Fibroblast of peridontal ligament (primary cell): ENCODE measurements at regions not wholly inside any gene's neighbourhood (a gene's known extent, or its start where the extent isn't known, plus 50 kb on each side); places are given as distances from the start of the nearest gene placed in this dataset.
A peak's percentile ranks its signal among the peaks of the same experiment; 100 is the strongest.
"Not testable (repeated sequence)": the region's sequence is repeated elsewhere in the genome, so short reads cannot be mapped to it uniquely, and the experiment has no call there.

Experiments
- DNase-seq: peaks from one replicate; pipeline ENCODE4 v3.0.0-alpha.2; 2010; ENCODE audit errors: extremely low read depth

DNA sequence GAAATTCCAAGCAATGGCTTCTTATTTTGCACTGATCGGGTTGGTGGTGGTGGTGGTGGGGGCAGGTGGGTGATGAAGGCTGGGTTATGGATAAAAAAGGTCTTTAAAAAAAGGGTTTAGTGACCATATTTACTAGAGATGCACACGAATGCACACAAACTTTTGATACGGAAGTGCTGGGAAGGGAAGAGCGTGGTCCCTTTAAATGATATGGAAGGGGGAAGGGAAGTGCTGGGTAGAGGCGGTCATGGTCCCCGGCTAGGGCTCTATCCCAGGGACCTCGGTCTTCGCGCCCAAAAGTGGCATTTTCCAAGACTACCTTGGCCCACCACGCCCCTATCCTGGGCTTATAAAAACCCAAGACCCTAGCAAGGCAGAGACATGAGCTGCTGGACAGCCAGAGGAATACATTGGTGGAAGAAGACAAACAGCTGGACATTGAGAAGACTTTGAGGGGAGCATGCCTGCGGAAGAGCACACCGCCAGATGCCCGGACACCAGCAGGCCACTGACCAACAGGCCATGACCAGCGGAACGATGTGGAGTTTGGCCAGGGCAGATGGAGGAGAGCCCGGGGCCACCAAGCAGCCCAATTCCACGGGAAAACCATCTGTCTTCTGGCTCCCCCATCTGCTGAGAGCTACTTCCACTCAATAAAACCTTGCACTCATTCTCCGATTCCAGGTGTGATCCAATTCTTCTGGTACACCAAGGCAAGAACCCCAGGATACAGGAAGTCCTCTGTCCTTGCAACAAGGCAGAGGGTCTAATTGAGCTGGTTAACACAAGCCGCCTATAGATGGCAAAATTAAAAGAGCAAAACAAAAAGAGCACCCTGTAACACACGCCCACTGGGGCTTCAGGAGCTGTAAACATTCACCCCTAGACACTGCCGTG lies 1720.2 kb downstream of the MRPL39 start:
- no peak for DNase-seq

DNA sequence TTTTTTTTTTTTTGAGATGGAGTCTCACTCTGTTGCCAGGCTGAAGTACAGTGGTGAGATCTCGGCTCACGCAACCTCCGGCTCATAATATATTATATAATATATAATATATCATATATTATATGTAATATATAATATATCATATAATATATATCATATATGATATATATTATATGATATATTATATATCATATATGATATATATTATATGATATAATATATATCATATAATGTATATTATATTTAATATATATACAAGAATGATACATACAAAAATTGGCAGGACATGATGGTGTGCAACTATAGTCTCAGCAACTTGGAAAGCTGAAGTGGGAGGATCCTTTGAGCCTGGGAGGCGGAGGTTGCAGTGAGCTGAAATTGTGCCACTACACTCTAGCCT lies 1725.5 kb downstream of the MRPL39 start:
- no peak for DNase-seq

DNA sequence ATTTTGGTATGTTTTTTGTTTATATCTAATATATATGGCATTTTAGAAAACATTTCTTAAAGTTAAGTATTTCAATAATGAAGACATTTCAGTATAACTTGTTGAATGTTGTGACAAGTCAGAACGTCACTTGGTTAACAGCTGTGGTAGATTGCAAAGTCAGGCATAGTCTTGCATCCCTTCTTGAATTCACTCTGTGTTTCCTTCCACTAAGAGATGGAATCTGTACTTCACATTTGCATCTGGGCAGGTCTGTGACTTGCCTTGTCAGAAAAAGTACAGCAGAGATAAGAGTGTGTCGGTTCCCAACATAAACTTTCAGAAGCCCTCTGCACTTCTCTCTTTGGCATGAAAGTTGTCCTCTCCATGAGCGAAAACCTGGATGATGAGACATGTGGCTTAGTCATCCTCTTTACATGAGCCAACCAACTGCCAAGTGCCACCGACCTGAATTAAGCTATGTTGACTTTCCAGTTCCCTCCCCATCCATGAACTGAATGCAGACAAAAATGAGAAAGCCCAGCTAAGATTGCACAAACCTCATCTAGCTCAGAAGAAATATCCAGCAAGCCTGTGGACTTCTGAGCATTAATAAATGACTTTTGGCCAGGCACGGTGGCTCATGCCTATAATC lies 1730.2 kb downstream of the MRPL39 start:
- DNase-seq = no peak

DNA sequence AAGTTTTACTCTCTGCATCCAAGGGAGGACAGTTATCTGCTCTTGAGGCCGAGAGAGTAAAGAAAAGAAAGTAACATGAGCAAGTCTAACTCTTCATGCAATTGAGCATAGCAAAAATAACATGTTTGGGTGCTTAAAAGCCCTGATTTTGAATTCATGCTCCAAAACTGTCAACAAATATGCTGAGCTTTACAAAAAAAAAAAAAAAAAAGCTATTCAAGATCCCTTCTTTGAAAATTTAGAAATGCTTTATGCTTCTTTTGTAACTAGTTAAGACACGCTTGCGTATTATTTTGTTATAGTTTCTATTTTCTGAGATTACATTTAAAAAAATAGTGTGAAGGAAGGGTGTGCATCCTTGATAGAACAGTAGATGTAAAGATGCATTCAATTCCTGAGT lies 1733.0 kb downstream of the MRPL39 start:
- DNase-seq = no peak

DNA sequence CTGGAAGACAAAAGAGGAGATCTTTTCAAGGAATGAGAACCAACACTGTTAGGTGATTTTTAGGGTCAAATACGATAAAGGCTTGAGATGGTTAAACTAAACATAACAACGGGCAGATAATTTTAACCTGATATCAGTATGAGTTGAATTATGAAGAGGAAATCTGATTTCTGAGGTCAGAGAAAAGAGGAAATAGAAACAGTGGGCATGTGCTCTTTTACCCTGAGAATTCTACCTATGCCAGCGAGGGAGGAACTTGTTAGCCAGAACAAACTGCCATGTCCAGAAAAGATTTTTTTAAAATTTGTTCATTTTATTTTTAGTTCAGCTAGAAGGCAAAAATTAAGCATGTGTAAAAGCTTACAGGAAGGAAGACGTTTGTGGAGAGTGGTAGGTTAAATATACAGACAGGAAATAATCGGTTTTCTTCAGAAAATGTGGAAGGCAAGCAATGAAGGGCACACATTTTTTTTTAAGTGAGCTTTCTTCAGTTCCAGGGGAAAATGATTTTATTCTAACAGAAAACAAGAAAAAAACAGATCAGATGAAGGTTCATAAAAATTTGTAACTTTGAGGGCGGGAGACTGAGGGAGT lies 1745.3 kb downstream of the MRPL39 start:
- no peak for DNase-seq

DNA sequence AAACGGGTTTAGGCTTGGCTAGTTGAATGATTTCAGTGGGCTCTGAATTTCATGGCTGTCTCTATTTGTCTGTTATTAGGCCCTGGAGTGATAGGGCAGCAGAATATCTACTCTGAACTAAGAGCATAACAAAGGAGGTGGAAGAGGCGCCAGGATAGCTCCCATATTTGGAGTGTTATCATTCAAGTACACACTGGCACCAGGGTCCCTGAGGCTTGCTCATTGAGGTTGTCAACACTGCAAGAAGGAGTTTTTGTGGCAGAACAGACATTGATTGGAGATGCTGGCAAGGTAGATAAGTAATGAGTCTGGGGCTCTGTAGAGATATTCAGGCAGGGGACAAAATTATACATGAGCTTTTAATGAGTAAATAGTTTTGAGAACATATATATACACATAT lies 1748.4 kb downstream of the MRPL39 start:
- no peak for DNase-seq

DNA sequence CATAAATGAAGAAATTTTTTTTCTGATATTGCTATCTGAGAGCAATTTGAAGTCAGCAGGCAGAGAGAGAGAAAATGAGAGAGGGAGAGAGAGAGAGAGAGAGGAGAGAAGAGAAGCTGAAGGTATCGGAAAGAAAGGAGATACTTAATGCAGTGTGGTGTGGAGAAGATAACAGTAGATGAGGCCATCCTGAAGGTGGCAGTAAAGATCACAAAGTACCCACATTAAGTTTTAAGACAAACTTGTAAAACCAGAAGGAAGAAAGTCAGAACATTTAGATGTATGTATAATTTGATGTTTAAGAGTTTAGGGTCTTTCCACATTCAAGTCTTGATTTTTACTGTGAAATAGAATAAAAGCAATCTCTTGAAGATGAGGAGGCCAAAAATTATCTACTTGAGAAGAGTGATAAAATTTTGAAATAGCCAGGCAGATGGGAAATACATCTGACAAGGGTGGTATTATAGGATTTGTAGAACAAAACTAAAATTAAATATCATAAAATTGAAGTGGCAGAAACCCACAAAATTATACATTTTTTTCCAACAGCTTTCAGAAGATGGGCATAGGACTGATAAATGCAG lies 1753.4 kb downstream of the MRPL39 start:
- DNase-seq = peak; percentile 4

DNA sequence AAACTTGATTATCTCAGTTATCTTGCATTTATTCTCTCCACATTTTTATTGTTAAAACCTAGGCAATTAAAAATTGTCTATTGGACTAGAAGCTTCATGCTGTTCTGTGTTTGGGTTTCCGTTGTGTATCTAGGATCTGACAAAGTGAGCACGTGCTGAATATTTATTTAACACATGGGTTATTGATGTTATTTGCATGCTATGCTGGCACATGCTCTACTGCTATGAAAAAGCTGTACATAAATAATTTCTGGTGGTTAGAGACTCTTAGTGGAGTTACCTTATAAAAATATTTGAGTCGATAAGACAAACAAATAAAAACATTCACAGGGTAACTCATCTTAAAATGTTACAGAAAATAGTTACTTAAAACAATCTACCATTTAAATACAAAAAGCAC lies 1769.7 kb downstream of the MRPL39 start:
- no peak for DNase-seq

DNA sequence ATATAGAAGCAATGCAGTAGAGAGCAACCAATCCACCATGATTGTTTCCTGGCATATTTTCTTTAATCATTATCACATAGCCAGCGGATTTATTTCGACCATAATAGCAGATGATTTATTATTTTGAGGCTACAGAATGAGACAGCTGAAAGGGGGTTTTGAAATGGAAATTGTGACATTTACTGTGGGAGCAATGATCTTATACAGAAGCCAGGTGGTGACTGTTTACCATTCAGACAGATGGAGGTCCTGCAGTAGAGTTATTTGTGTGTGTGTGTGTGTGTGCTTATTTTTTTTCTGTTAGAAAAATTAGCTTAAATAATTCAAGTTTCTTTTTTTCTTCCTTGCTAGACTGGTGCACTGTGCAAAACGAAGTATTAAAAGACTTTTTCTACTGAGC lies 1784.5 kb downstream of the MRPL39 start:
- no peak for DNase-seq

DNA sequence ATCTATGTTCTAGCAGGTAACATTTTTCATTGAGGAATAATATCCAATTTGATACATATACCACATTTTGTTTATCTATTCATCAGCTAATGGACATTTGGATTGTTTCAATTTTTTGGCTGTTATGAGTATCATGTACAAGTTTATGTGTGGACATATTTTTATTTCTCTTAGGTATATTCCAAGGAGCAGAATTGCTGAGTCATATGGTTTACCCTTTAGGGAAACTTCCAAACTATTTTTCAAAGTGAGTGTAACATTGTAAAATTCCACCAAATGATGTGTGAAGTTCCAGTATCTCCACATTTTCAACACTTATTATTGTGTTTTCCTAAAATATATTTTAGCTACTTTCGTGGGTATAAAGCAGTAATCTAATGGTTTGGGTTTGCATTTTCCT lies 1789.9 kb downstream of the MRPL39 start:
- DNase-seq = no peak

DNA sequence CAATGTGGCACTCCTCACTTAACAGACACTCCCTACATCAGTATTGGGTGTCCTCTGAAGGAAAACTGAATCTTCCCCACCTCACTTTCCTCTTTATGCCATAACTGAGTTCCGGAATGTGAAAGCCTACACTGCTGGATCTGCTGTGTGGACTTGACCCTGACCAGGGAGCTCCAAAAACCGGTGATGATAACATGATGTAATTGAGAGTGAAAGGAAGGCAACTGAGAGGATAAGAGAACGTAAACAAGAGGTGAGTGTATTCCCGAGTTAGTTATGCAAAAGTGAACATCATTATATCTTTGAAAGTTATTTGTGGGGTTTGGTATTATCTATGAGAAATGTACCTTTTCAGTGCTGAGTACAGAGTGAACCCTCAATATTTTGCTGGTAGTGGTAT lies 1794.8 kb downstream of the MRPL39 start:
- DNase-seq = no peak

DNA sequence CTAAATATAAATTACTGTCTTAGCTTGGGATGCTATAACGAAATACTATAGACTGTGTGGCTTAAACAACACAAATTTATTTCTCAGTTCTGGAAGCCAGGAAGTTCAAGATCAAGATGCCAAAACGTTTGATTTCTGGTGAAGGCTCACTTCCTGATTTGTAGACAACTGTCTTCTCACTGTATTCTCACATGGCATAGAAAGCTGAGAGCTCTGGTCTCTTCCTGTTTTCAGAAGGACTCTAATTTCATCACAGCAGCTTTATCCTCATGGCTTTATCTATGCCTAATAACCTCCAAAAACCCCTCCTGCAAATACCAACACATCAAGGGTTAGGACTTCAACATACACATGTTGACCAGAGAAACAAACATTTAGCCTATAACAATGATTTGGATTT lies 1795.5 kb downstream of the MRPL39 start:
- DNase-seq = no peak

DNA sequence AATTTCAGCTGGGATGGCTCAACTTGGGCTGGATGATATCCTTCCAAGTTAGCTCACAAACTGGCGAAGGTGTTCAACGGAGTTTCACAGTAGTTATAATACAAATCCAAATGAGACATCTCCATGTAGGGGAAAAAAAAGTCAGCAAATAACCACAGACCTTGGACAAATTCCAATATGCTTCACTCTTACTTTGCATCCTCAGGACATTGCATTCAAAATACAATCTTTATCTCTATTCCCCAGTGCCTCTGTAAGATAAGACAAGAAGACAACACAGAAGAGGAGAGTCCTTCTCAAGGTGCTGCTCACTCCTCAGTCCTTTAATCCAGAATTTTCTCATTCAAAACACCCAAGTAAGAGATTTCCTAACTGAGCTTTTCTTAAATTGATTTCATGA lies 1797.7 kb downstream of the MRPL39 start:
- DNase-seq = no peak

DNA sequence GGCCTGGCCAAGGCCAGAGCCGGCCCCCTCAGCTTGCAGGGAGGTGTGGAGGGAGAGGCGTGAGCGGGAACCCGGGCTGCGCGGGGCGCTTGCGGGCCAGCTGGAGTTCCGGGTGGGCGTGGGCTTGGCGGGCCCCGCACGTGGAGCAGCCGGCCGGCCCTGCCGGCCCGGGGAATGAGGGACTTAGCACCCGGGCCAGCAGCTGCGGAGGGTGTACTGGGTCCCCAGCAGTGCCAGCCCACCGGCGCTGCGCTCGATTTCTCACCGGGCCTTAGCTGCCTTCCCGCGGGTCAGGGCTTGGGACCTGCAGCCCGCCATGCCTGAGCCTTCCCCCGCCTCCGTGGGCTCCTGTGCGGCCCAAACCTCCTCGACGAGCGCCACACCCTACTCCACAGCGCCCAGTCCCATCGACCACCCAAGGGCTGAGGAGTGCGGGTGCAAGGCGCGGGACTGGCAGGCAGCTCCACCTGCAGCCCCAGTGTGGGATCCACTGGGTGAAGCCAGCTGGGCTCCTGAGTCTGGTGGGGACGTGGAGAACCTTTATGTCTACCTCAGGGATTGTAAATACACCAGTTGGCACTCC lies 1800.2 kb downstream of the MRPL39 start:
- not testable (repeated sequence) for DNase-seq

DNA sequence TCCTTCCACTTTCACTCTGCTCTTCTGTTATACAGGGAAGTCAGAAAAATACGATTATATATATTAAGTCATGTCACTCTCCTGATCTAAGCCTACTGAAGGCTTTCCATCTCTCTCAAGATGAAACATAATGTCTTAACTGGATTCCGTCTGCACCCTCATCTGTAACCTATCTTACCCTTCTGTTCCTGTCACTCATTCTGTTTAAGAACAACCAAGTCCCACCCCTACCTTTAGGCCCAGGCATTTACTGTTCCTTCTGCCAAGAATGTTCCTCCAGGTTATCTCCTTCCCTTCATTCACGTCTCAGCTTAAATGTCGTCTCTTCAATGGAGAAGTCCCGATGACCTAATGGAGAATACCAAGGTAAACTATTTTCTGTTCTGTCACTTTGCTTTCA lies 1802.4 kb downstream of the MRPL39 start:
- DNase-seq = no peak

DNA sequence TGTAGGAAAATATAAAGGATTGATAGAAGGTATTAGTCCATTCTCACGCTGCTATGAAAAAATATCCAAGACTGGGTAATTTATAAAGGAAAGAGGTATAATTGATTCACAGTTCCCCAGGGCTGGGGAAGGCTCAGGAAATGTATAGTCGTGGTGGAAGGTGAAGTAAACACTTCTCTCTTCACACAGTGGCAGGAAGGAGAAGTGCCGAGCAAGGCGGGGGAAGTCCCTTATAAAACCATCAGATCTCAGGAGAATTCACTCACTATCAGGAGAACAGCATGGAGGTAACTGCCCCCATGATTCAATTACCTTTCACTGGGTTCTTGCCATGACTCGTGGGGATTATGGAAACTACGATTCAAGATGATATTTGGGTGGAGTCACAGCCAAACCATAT lies 1806.0 kb downstream of the MRPL39 start:
- no peak for DNase-seq

DNA sequence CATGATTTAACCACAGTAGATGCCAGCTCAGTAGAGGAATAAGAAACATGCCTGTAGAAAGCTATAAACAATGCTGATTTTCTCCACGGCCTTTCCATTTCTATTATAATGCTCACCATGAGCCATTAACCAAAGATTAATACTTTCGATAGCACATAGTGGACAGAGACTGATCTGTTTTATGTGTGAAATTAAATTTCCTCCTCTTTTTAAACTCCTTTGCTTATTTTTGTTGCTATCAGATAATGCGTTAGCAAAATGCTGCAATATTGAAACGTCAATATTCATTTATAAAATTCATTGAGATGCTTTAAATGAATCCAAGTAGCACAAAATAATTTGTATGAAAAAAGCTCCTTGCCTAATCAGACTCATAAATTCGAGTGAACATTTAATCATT lies 1807.9 kb downstream of the MRPL39 start:
- no peak for DNase-seq

DNA sequence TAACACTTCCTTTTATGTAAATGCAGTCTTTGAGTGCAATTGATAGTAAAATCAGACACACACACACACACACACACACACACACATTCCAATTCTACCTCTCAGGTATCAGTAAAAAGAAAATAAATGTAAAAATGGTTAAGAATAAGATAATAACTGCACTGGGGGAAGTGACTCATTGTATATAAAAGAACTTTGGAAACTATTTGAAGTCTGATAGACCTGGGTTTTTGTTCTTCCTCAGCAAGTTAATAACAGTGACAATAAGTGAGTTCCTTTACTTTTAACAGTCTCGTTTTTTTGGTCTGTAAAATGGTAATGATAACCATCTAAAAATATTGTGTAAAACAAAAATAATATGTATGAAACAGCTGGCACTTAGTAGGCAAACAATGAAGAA lies 1815.0 kb downstream of the MRPL39 start:
- DNase-seq = no peak

DNA sequence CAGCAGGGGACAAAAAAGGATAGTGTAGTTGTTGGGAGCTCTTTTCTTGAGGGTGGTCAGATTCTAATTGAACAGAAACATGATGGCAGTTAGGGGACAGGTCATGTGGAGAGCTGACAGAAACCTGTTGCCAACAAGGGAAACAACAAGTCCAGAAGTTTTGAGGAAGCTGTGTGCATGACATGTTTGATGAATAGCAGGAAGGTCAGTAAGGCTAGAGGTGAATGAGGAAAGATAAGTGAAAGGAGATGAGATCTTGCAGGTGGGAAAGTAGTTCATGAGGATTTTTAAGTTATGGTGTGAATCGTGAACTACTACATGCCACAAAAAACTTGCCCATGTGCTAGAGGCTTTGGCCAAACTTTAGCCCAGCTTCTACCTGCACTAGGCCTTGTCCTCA lies 1817.4 kb downstream of the MRPL39 start:
- DNase-seq = no peak

DNA sequence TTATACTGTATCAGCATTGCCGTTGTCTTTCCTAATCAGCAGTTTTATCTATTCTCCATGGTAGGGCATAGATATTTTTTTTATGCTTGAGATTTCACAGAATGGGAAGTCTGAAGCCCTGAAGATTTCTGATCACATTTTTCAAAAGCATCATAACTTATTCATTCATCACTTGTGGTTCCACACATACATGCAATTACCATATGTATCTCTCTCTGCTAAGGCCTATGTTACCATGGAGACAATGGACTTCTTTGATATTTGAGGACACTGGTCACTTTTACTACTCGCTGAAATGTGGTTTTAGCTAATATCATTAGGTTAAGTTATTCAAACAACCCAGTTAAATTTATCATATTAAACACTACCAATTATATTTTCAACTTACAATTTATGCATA lies 1827.0 kb downstream of the MRPL39 start:
- DNase-seq = no peak

DNA sequence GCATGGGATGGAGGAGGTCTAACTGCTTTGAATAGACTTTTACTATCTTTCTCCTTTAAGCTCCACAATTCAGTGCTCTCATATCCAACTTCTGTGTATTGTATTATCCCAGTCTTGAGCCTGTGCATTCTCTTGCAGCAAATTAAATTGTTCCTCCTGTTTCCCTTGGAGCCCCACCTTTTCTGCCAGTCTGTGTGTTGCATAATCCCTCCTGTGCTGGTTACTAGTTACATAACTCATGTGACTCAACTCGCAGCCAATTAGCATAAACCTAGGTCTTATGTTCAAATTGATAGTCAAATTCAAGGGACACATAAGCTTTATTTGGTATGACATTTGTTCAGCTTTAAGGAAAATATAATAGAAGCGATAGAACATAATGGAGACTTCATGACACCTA lies 1863.5 kb downstream of the MRPL39 start:
- no peak for DNase-seq

DNA sequence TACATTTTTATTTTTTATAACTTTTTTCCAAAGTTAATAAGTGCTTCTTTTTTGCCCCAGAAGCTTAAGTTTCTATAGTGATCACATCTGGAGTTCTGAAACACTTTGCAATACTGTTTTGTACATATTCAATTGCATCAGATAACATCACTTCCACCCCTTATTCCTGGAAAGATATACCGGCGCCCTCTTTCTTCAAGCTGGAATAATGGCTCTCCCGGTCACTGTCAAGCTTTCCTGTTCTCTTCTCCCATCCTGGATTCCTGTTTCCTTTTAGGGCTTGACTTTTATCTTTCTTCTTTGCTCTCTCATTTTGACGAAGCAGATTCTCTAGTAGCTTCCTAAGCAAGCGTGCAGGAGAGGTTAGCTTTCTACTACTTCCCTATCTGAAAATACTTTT lies 1866.8 kb downstream of the MRPL39 start:
- no peak for DNase-seq
